Duodenal mucosa (tissue), 2 donors: ENCODE measurements at regions not wholly inside any gene's neighbourhood (a gene's known extent, or its start where the extent isn't known, plus 50 kb on each side); places are given as distances from the start of the nearest gene placed in this dataset.

Source experiments
- H3K27ac ChIP-seq: one replicate; pipeline ENCODE4 v1.7.0; 2013; ENCODE audit warnings: low read depth, low read length
- H3K27me3 ChIP-seq, 2 donors: one replicate each; pipeline ENCODE4 v1.7.0; 2013; ENCODE audit warnings: low read length in 2 of 2, control low read depth in 1 of 2; ENCODE audit not compliant: insufficient read depth in 2 of 2, control insufficient read depth in 1 of 2
- H3K36me3 ChIP-seq, 2 donors: one replicate each; pipeline ENCODE4 v1.7.0; 2013; ENCODE audit warnings: low read length in 2 of 2, control low read depth in 1 of 2; ENCODE audit not compliant: insufficient read depth in 2 of 2, control insufficient read depth in 1 of 2
- H3K4me1 ChIP-seq, 2 donors: one replicate each; pipeline ENCODE4 v1.7.0; 2013; ENCODE audit warnings: low read length in 2 of 2, control low read depth in 1 of 2; ENCODE audit not compliant: insufficient read depth in 2 of 2, control insufficient read depth in 1 of 2
- H3K4me3 ChIP-seq, 2 donors: one replicate each; pipeline ENCODE4 v1.7.0; 2013; ENCODE audit warnings: low read length in 2 of 2, low read depth in 1 of 2
- H3K9ac ChIP-seq, 2 donors: one replicate each; pipeline ENCODE4 v1.7.0; 2013; ENCODE audit warnings: low read length in 2 of 2, low read depth in 1 of 2
- H3K9me3 ChIP-seq, 2 donors: one replicate each; pipeline ENCODE4 v1.7.0; 2013; ENCODE audit warnings: low read length in 2 of 2, control low read depth in 1 of 2; ENCODE audit not compliant: control insufficient read depth in 1 of 2

DNA sequence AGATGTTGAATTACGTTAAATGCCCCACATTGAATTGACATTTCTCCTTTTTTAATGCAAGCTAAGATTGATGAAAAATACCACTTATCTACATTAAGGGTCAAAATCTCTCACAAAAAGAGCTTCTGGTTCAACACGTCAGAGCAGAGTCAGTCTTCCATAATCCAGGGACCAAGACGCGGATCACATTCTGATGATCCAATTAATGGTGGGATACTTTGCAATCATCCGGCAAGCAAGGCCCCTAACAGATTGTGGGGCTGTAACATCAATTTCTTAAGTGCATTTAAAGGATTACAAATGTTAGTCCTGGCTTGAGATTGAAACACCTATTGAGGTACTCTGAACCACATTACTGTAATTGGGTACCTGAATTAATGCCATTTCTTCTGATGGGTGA, 120.2 kb upstream of the ESRRG start:
- no peaks in the 10 kb centered on the region for H3K36me3 ChIP-seq
- H3K9ac ChIP-seq, result no peak overlapping the region
- H3K4me1 ChIP-seq, result no peaks in the 10 kb centered on the region

DNA sequence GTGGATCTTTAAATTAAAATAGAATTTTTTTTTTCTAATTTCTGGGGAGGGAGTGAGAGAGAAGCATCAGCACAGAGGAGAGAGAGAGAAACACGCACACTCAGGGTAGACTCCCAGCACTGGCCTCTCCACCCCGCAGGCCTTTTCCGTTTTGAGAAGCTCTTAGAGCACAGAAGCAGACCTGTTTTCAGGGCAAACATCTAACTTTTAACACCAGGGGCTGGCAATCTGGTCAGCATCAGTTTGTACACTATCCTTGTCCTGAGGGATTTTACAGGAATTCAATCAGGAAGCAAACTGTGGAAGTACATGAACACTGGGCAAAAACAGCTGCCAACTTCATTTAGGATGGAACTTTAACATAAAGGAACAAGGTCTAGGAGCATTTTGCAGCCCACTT, 117.9 kb upstream of the ESRRG start:
- Histone ChIP-seq H3K27me3 (no peaks in the 10 kb centered on the region), H3K36me3 (no peaks in the 10 kb centered on the region), H3K4me1 (no peaks in the 10 kb centered on the region), H3K4me3 (no peak overlapping the region), H3K27ac (no peak overlapping the region), H3K9ac (no peak overlapping the region), H3K9me3 (no peaks in the 10 kb centered on the region)

More for the DNA sequence above, 120.2 kb upstream of the ESRRG start:
- H3K27ac ChIP-seq, result no peak overlapping the region
- no peaks in the 10 kb centered on the region for H3K27me3 ChIP-seq
- H3K9me3 ChIP-seq, result no peaks in the 10 kb centered on the region
- H3K4me3 ChIP-seq, result no peak overlapping the region

DNA sequence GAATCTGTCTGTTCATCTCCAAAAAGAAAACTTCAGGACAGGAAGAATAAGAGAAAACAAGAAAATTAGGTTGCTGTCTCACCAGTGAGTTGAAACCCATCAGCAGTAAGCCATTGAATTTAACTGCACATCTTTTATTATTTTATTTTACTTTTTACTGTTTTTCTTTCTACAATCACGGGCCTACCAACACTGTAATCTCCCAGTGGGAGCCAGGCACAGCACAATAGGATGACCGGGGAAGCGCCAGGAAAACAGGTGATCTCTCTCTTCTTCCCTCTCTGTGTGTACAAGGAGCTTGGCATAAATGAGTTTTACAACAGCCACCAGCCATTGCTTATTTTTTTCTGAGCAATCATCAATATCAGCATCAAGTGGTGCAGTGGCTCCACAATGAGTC, 113.1 kb upstream of the ESRRG start:
- Histone ChIP-seq H3K27me3 (no peaks in the 10 kb centered on the region), H3K9me3 (no peaks in the 10 kb centered on the region), H3K9ac (no peak overlapping the region), H3K4me3 (no peak overlapping the region), H3K4me1 (no peaks in the 10 kb centered on the region), H3K36me3 (no peaks in the 10 kb centered on the region), H3K27ac (no peak overlapping the region)

DNA sequence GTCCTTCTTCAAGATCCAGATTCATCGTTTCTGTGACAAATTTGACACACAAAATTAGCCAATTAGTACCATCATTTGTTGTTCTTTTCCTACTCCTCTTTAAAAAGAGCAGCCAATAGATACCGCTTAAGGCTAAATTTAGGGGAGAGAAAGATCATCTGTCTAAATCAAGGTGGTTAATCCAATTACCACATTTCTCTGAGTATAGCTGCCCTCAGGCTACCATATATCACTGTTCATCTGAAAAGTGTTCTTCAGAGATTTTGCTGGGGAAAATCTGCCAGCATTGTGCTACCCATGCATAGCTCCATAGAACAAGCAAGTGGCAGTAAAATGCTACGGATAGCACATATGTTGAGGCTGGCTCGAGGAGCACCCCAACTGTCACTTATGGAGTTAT, 110.3 kb upstream of the ESRRG start:
- H3K36me3 ChIP-seq, result no peaks in the 10 kb centered on the region
- H3K27me3 ChIP-seq, result no peaks in the 10 kb centered on the region
- no peaks in the 10 kb centered on the region for H3K9me3 ChIP-seq
- no peak overlapping the region for H3K9ac ChIP-seq
- H3K27ac ChIP-seq, result no peak overlapping the region
- H3K4me1 ChIP-seq, result no peaks in the 10 kb centered on the region
- no peak overlapping the region for H3K4me3 ChIP-seq

DNA sequence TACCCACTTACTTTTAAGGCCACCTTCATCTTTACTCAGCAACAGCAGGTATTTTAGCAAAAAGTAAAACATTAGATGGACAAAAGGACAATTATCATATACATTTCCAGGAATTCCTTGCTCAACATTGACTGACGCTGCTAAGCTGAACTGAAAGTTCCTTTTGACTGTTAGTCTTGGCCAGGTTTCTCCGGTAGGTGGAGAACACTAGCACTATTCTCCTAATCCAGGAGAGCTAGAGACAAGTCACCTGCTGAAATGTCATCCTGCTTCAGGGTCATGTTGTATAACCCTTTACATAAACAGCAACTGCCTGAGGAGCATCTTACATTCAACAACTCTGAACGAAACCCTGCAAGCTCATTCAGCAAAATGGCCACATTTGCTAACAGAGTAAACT, 109.0 kb upstream of the ESRRG start:
- Histone ChIP-seq H3K4me1 (no peaks in the 10 kb centered on the region), H3K9ac (no peak overlapping the region), H3K27me3 (no peaks in the 10 kb centered on the region), H3K27ac (no peak overlapping the region), H3K9me3 (no peaks in the 10 kb centered on the region), H3K36me3 (no peaks in the 10 kb centered on the region), H3K4me3 (no peak overlapping the region)

DNA sequence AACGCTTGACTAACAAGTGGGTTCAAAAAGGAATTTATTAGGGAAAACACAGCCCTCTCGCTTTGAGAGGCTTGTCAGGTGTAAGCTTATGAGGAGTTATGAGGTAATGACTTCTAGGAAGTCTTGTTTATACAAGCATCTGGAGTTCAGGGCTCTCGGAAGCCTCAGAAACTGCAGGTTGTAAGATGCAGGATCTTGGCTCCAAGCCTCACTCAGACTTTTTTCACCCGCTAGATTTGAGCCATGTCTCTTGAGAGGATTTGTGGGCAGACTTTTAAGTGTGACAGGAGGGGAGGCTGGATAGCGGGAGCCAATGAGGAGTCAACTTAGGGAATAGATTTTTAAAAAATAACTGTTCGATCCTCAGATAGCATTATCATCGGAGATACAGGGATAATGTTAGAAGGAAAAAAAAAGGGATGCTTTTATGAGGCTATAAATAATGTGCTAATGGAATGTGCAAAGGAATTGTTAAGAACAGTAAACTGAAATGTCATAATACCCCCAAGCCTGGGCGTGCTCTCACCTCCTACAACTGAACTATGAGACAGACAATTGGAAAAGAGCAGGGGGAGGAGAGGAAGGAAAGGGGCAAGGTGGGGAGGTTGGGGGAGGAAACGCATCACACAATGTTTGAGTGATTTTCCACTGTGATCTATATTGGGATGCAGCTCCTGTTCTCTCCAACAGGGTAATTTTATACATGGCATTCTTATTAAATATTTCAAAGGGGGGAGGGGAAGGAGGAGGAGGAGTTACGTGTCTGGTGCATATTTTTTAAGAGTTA, 107.4 kb upstream of the ESRRG start:
- H3K4me3 ChIP-seq, result no peak overlapping the region
- H3K36me3 ChIP-seq, result no peaks in the 10 kb centered on the region
- no peak overlapping the region for H3K9ac ChIP-seq
- no peaks in the 10 kb centered on the region for H3K9me3 ChIP-seq
- peaks cover 0 to 2% of the 10 kb centered on the region in 2 donors for H3K4me1 ChIP-seq
- no peaks in the 10 kb centered on the region for H3K27me3 ChIP-seq
- H3K27ac ChIP-seq, result no peak overlapping the region

DNA sequence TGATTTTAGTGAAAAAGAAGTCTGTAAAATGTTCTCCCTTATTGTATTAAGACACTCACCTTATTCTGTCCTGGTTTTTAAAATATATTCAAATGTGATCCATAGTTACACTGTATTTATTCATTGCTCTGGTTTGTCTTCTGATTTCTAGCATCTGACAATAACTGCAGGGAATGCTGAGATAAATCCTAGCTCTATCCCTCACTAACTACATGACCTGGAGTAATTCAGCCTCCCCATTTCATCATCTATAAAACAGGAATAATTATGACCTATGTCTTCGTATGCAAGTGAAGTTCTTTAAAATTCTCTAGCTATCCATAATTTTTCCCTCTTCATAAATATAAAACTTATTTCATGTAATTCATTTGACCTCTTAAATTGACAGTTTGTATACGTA, 104.0 kb upstream of the ESRRG start:
- Histone ChIP-seq H3K27me3 (no peaks in the 10 kb centered on the region), H3K27ac (no peak overlapping the region), H3K4me1 (peaks cover 7 to 22% of the 10 kb centered on the region in 2 donors)

DNA sequence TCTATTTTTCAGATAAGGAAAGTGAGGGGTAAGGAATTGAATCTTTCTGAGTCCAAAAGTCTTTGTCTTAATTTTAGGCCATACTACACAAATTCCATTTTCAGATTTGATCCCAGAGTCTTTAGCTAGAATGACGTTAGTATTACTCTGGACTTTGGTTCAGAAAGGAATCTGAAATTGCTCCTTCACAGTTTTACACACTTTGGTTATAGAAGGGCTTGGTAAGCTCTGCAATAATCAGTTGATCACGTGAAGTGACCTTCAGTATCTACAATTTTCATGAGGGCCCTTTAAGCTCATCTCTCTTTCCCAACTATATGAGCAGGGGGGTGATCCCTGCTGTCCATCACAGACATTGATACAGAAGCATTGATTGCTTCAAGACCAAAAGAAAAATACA, 103.4 kb upstream of the ESRRG start:
- H3K4me1 ChIP-seq, result peaks cover 7 to 22% of the 10 kb centered on the region in 2 donors
- H3K9ac ChIP-seq, result no peak overlapping the region
- no peaks in the 10 kb centered on the region for H3K27me3 ChIP-seq
- H3K36me3 ChIP-seq, result no peaks in the 10 kb centered on the region
- no peaks in the 10 kb centered on the region for H3K9me3 ChIP-seq
- no peak overlapping the region for H3K4me3 ChIP-seq
- no peak overlapping the region for H3K27ac ChIP-seq

More for the DNA sequence above, 104.0 kb upstream of the ESRRG start:
- no peak overlapping the region for H3K9ac ChIP-seq
- H3K4me3 ChIP-seq, result no peak overlapping the region
- no peaks in the 10 kb centered on the region for H3K9me3 ChIP-seq
- no peaks in the 10 kb centered on the region for H3K36me3 ChIP-seq

DNA sequence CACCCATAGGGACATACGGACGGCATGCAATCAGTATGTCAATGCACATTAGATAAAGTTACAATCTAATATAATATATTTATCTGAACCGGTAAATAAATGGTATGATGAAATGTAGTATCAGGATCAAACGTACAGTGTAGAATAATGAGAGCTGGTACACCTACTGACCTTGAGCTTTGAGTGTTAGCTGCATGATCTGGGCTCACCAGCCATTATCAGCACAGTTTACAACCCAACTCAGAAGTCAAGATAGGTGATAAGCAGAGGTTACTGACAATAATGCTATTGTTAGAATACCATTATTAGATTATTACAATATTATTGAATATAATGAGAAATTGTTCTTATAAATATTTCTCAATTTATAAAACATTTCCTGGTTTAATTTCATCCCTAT, 103.0 kb upstream of the ESRRG start:
- no peak overlapping the region for H3K9ac ChIP-seq
- no peak overlapping the region for H3K4me3 ChIP-seq
- H3K4me1 ChIP-seq, result peaks cover 7 to 22% of the 10 kb centered on the region in 2 donors
- H3K27ac ChIP-seq, result no peak overlapping the region
- H3K27me3 ChIP-seq, result no peaks in the 10 kb centered on the region
- no peaks in the 10 kb centered on the region for H3K36me3 ChIP-seq
- no peaks in the 10 kb centered on the region for H3K9me3 ChIP-seq

DNA sequence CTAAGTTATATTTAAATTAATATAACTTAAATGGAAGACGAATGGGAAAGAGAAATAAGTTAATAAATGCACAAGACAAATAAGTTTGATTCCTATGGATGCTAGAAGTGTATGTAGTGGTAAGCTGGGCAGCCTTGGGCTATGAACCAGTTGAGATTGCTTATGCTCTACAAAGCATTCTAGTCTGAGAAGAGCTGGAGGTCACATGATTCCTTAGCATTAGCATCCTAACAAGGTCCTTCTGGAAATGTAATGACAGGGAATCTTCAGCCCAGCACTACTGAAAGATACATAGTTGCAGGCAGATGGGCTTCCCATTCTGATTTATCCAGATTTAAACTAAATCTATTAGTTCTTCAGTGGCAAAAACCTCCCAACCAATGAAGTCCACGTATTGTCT, 102.3 kb upstream of the ESRRG start:
- Histone ChIP-seq H3K4me3 (no peak overlapping the region), H3K27me3 (no peaks in the 10 kb centered on the region), H3K4me1 (peaks cover 7 to 28% of the 10 kb centered on the region in 2 donors), H3K9ac (no peak overlapping the region), H3K9me3 (no peaks in the 10 kb centered on the region), H3K27ac (no peak overlapping the region), H3K36me3 (no peaks in the 10 kb centered on the region)
